Endothelial cell of umbilical vein (primary cell): ENCODE measurements at regions not wholly inside any gene's neighbourhood (a gene's known extent, or its start where the extent isn't known, plus 50 kb on each side); places are given as distances from the start of the nearest gene placed in this dataset.

Experiments
- EZH2 ChIP-seq: IDR thresholded peaks from 2 replicates; pipeline ENCODE4 v1.6.1; 2012; ENCODE audit warnings: borderline replicate concordance, low read depth, mild to moderate bottlenecking, moderate library complexity, low read length, inconsistent platforms; ENCODE audit not compliant: severe bottlenecking
- MYC ChIP-seq: IDR thresholded peaks from one replicate; pipeline ENCODE4 v1.6.1; 2011; ENCODE audit warnings: mild to moderate bottlenecking, low read depth, low read length
- POLR2A ChIP-seq: IDR thresholded peaks from 2 replicates; pipeline ENCODE4 v1.6.1; 2012; ENCODE audit warnings: low read depth, mild to moderate bottlenecking, control low read depth, low read length
- POLR2AphosphoS5 ChIP-seq: IDR thresholded peaks from 2 replicates; pipeline ENCODE4 v1.6.1; 2012; ENCODE audit warnings: low read depth, mild to moderate bottlenecking, control low read depth, low read length, moderate library complexity; ENCODE audit not compliant: insufficient read depth
- TF ChIP-seq, protein P1 (sequence below), 2 donors: IDR thresholded peaks; 1 replicate in 1 of 2; 2 replicates in 1 of 2; pipeline ENCODE4 v1.5.1; 2011; ENCODE audit warnings: low read length in 2 of 2, mild to moderate bottlenecking in 2 of 2, moderate library complexity in 2 of 2, control low read depth in 1 of 2, inconsistent platforms in 1 of 2, low read depth in 1 of 2; ENCODE audit not compliant: insufficient read depth in 1 of 2; ENCODE audit errors: extremely low read depth in 1 of 2

DNA sequence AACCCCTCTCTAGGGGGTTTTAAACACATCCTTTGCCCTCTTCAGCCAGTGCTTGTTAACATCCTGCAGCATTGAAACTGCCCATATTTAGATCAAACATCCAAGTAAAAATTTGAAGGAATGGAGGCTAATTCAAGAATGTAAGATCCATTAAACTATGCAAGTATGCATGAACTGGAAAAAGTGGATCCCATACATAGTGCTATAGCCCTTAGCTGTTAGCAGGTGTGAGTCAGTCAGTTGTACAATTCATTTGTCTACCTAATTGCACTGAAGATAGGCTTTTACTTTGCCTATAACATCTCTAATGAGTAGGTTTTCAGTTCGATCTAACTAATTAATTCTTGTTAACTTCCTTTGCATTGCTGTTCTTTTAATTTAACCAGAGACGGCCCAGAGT, 270.9 kb downstream of the LMO4 start:
- TF ChIP-seq, protein P1, sequence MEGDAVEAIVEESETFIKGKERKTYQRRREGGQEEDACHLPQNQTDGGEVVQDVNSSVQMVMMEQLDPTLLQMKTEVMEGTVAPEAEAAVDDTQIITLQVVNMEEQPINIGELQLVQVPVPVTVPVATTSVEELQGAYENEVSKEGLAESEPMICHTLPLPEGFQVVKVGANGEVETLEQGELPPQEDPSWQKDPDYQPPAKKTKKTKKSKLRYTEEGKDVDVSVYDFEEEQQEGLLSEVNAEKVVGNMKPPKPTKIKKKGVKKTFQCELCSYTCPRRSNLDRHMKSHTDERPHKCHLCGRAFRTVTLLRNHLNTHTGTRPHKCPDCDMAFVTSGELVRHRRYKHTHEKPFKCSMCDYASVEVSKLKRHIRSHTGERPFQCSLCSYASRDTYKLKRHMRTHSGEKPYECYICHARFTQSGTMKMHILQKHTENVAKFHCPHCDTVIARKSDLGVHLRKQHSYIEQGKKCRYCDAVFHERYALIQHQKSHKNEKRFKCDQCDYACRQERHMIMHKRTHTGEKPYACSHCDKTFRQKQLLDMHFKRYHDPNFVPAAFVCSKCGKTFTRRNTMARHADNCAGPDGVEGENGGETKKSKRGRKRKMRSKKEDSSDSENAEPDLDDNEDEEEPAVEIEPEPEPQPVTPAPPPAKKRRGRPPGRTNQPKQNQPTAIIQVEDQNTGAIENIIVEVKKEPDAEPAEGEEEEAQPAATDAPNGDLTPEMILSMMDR (IDR thresholded peaks at IDR 0.05; ENCODE audit: extremely low read depth in 1 of 2, insufficient read depth in 1 of 2, low read depth in 1 of 2, low read length in 2 of 2) = no peak
- TF ChIP-seq POLR2AphosphoS5 (no peak), EZH2 (no peak), MYC (no peak), POLR2A (no peak)
